C4-2B (cell line): ENCODE measurements at regions not wholly inside any gene's neighbourhood (a gene's known extent, or its start where the extent isn't known, plus 50 kb on each side); places are given as distances from the start of the nearest gene placed in this dataset.

ENCODE experiments used
- ZFX ChIP-seq: fragments of 450-650 bp; IDR thresholded peaks from 2 replicates; pipeline ENCODE4 v1.6.1; 2017
- TF ChIP-seq, protein P1 (sequence below): fragments of 450-650 bp; conservative IDR thresholded peaks from 2 replicates; pipeline ENCODE4 v1.5.1; 2017; ENCODE audit warnings: mild to moderate bottlenecking

GRCh38 chr2:53103679-53104078 lies 663.9 kb upstream of the CHAC2 start:
- TF ChIP-seq, protein P1, sequence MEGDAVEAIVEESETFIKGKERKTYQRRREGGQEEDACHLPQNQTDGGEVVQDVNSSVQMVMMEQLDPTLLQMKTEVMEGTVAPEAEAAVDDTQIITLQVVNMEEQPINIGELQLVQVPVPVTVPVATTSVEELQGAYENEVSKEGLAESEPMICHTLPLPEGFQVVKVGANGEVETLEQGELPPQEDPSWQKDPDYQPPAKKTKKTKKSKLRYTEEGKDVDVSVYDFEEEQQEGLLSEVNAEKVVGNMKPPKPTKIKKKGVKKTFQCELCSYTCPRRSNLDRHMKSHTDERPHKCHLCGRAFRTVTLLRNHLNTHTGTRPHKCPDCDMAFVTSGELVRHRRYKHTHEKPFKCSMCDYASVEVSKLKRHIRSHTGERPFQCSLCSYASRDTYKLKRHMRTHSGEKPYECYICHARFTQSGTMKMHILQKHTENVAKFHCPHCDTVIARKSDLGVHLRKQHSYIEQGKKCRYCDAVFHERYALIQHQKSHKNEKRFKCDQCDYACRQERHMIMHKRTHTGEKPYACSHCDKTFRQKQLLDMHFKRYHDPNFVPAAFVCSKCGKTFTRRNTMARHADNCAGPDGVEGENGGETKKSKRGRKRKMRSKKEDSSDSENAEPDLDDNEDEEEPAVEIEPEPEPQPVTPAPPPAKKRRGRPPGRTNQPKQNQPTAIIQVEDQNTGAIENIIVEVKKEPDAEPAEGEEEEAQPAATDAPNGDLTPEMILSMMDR: no peak
- TF ChIP-seq ZFX: no peak
